ENCODE measurements at regions not wholly inside any gene's neighbourhood (a gene's known extent, or its start where the extent isn't known, plus 50 kb on each side); places are given as distances from the start of the nearest gene placed in this dataset.

DNA sequence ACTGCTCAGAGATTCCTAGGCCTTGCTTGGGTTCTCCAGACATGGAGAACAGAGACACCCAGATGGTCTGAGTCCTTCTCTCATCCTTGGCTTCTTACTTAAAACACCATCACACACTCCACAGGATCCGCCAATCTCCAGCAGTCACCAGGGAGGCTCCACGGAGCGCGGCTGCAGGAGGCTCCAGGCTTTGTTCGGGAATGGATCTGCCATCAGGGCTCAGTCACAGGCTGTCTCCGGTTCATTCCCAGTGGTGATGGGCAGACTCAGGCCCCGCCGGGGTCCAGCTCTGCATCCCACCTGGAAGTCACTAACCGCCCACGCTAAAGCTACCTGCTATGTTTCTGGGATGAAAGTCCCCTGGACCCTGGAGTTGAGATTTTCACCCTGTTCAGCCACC, 312.9 kb downstream of the TCERG1L start:
- TF ChIP-seq, protein P1, sequence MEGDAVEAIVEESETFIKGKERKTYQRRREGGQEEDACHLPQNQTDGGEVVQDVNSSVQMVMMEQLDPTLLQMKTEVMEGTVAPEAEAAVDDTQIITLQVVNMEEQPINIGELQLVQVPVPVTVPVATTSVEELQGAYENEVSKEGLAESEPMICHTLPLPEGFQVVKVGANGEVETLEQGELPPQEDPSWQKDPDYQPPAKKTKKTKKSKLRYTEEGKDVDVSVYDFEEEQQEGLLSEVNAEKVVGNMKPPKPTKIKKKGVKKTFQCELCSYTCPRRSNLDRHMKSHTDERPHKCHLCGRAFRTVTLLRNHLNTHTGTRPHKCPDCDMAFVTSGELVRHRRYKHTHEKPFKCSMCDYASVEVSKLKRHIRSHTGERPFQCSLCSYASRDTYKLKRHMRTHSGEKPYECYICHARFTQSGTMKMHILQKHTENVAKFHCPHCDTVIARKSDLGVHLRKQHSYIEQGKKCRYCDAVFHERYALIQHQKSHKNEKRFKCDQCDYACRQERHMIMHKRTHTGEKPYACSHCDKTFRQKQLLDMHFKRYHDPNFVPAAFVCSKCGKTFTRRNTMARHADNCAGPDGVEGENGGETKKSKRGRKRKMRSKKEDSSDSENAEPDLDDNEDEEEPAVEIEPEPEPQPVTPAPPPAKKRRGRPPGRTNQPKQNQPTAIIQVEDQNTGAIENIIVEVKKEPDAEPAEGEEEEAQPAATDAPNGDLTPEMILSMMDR (IDR thresholded peaks at IDR 0.05), result no peak
- TF ChIP-seq POLR2A (IDR thresholded peaks at IDR 0.05) (no peak), EP300 (IDR thresholded peaks at IDR 0.05) (no peak)
